Epithelial cell of esophagus (primary cell): ENCODE measurements at regions not wholly inside any gene's neighbourhood (a gene's known extent, or its start where the extent isn't known, plus 50 kb on each side); places are given as distances from the start of the nearest gene placed in this dataset.

Source experiments
- DNase-seq: peaks from one replicate; pipeline ENCODE4 v3.0.0; 2010; ENCODE audit warnings: low read depth
- H3K4me3 ChIP-seq: 2 replicates; pipeline ENCODE4 v1.5.1; 2011; ENCODE audit warnings: mild to moderate bottlenecking, low read length, control low read depth
- CTCF ChIP-seq: IDR thresholded peaks from 2 replicates; pipeline ENCODE4 v1.5.1; 2011; ENCODE audit warnings: low read depth, mild to moderate bottlenecking, low read length, control low read depth, inconsistent platforms; ENCODE audit not compliant: insufficient read depth; ENCODE audit errors: missing control alignments

DNA sequence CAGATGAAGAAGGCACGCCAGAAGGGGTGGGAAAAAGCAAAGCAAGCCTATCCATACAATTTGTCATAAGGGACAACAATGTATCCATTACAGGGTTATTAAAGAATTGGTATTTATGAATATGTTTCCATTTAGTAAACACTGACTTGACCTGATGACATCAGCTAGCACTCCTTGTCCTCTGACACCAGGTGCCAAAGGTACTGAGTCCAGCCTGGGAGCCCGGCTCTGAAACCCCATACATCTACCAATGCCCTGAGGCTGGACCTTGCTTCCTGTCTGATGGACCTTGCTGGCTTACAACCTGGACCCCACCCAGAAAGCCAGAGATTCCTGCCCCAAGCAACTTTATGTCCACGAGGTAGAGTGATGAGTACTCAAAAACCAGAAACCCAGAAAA, 263.0 kb upstream of the ATP11B start:
- no peak for TF ChIP-seq CTCF
- H3K4me3 ChIP-seq, result no peak overlapping the region
- no peak for DNase-seq

- no peak overlapping the region for H3K4me3 ChIP-seq
- TF ChIP-seq CTCF, result no peak
- DNase-seq, result peak; percentile 47
Measured at GRCh38 chr3:182533394-182533793, 259.9 kb upstream of the ATP11B start.

GRCh38 chr3:182544542-182544941, 248.8 kb upstream of the ATP11B start:
- no peak overlapping the region for H3K4me3 ChIP-seq
- TF ChIP-seq CTCF, result no peak
- DNase-seq, result no peak

DNA sequence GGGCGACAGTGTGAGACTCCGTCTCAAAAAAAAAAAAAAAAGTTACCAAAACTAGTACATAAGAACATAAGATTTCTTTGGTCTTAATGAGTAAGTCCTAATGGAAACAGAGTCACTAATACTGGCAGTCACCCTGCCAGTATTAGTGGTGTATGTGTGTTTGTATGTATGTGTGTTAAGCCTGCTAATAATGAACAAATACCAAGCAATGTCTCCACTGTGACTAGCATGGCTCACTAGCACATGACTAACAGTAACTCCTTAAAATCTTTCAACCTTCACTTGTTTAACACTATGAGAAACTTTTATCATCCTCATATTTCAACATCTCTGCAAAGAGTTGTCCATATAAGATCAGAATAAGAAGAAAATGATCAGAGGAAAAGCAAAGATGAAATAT, 231.0 kb upstream of the ATP11B start:
- TF ChIP-seq CTCF, result no peak
- DNase-seq, result peak; percentile 7
- no peak overlapping the region for H3K4me3 ChIP-seq

- no peak for DNase-seq
- H3K4me3 ChIP-seq, result no peak overlapping the region
- no peak for TF ChIP-seq CTCF
Measured at GRCh38 chr3:182565916-182566796, 227.1 kb upstream of the ATP11B start.

DNA sequence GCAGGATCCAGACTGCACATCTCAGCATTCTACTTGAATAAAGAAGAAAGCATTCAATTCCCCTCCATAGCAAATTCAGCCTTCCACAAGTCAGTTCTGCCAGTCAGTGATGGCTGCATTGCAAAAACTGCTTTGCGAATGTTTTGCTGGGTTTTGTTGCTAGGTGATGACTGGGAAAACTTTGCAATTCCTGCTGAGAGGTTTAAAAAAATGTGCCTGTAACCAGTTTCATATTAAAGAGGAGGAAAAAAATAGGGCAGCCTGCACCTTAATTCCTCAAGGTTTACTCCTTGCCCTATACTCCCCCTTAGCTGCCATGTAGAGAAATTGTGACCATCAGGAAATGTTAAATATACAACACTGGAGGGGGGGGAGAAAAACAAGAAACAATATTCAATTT, 225.6 kb upstream of the ATP11B start:
- no peak for TF ChIP-seq CTCF
- no peak for DNase-seq
- H3K4me3 ChIP-seq, result no peak overlapping the region

DNA sequence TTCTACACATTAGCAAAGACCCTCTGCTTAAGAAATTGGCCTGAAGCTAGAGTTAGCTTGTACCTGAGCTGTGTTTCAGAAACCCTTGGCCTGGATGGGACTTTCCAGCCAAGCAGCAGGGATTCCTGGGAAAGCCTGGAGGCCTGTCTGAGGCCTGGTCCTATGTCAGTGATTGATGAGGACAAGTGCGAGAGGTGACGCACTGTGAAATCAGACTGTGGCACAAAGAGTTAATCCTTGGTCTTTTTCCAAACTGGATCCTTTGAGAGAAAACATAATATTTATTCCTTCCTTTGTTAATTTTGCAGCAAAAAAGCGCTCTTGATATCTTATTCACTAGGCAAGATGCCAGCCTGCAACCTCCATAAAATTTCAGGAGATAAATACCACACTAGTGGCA, 225.0 kb upstream of the ATP11B start:
- TF ChIP-seq CTCF, result no peak
- H3K4me3 ChIP-seq, result no peak overlapping the region

More for the DNA sequence above, 225.0 kb upstream of the ATP11B start:
- no peak for DNase-seq
